Coronary artery (tissue), 2 donors: ENCODE measurements at regions not wholly inside any gene's neighbourhood (a gene's known extent, or its start where the extent isn't known, plus 50 kb on each side); places are given as distances from the start of the nearest gene placed in this dataset.

ENCODE experiments used
- DNase-seq: peaks from one replicate; pipeline ENCODE4 v3.0.0-alpha.2; 2017; ENCODE audit warnings: low spot score
- H3K27ac ChIP-seq, 2 donors: fragments of 200-600 bp; sonication (generic); one replicate each; pipeline ENCODE4 v1.5.1; 2016 to 2019
- H3K4me3 ChIP-seq: fragments of 200-600 bp; sonication (generic); 2 replicates; pipeline ENCODE4 v1.5.1; 2016; ENCODE audit warnings: mild to moderate bottlenecking, moderate library complexity
- CTCF ChIP-seq: fragments of 200-600 bp; sonication (generic); IDR thresholded peaks from one replicate; pipeline ENCODE4 v1.5.1; 2019; ENCODE audit warnings: antibody characterized with exemption

DNA sequence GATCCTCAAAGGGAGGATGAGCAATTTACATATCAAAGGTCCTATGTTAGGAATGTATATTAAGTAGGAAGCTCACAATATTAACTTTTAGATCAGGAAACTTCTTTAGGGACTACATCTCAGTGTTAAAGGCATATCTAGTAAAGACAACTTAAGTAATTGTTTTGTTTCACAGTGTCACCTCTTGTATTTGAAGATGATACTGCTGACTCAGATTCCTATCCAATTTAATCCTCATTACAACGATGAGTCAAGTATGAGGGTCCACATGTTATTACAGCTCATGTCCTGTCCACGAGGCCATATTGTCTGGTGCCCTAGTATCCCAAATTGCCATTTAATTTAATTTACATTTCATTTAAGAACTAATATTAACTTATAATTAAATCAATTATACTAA is 523.9 kb downstream of the CCDC85A start:
- no peak for TF ChIP-seq CTCF
- no peak for DNase-seq
- Histone ChIP-seq H3K27ac (no peak overlapping the region), H3K4me3 (no peak overlapping the region)

DNA sequence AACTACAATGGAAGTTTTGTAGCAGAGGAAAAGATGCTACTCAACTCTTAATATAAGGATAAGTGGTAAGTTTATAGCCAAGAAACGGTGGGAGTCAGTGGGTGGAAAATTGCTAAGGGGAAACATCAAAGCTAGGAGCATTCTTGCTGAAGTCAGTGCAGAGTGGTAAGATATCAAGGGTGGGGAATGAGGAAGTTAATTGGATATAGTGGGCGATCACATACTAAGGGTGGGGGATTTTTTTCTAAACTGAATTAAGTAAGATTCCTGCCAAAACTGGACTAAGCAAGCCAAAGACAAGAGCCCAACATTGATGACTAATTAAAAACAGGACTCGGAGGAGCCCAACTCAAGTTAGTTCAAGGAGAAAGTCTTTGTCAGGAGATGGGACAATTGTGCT is 525.4 kb downstream of the CCDC85A start:
- no peak for TF ChIP-seq CTCF
- no peak overlapping the region for H3K4me3 ChIP-seq
- DNase-seq: no peak
- no peak overlapping the region for H3K27ac ChIP-seq

DNA sequence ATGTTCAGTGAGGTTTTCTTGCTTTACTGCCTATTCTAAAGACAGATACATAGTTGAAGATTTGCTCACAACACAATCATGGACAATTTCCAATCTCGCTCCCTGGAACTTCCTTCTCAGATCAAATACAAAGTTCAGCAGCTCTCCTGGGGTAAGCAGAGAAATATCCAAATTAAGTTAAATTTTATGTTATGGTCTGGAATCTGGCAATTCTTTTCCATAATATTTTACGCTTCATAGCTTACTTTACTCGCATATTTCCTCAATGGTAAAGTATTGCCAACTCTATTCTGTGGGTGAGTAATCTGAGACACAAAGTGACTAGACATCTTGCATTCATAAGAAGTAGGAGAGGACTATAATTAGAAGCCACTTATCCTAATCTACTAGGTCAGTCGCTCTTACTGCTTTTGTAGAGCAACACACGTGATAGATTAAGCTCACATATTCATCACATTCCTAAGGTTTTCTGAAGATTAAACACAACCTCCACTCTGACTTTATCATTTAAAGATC is 529.4 kb downstream of the CCDC85A start:
- TF ChIP-seq CTCF: no peak
- Histone ChIP-seq H3K27ac (no peak overlapping the region), H3K4me3 (no peak overlapping the region)
- no peak for DNase-seq

GRCh38 chr2:56713978-56714377 is 530.2 kb downstream of the CCDC85A start:
- no peak overlapping the region for H3K27ac ChIP-seq
- TF ChIP-seq CTCF: no peak
- DNase-seq: no peak
- H3K4me3 ChIP-seq: no peak overlapping the region

DNA sequence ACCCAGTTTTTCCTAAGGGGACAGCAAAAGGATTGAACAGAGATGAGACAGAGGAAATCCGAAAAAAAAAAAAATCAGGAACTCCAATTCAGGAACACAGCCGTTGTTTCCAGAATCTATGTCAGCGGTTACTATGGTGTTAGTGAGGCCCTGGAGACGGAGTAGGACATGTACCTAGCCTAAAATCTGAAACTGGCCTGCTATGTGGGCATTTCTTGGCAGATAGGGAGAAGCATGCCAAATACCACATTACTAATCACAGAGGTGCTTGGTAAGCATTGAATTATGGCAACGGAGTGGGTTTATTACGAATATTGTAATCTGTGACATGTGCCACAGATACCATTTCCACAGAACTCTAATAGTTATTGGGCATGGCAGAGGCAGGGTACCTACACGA is 530.6 kb downstream of the CCDC85A start:
- no peak overlapping the region for H3K4me3 ChIP-seq
- no peak overlapping the region for H3K27ac ChIP-seq
- no peak for TF ChIP-seq CTCF
- DNase-seq: no peak

DNA sequence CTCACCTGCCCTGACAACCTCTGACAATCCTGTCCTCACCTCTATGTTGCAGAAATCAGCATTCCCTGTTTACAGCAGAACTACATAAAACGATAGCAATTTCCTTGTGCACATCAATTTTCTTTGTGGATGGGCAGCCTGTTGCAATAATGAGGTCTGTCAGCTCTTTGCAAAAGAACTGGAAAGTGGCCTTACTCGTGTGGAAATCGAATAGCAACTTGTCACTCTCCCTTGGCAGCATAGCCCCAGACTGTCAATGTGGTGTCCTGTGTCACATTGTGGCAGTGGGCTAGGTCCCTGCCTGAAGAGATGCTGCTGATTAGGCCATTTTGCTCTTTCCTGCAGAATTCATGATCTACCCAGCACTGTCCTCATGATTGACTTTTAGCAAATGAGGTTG is 531.9 kb downstream of the CCDC85A start:
- no peak overlapping the region for H3K4me3 ChIP-seq
- no peak for DNase-seq
- H3K27ac ChIP-seq: no peak overlapping the region
- no peak for TF ChIP-seq CTCF

DNA sequence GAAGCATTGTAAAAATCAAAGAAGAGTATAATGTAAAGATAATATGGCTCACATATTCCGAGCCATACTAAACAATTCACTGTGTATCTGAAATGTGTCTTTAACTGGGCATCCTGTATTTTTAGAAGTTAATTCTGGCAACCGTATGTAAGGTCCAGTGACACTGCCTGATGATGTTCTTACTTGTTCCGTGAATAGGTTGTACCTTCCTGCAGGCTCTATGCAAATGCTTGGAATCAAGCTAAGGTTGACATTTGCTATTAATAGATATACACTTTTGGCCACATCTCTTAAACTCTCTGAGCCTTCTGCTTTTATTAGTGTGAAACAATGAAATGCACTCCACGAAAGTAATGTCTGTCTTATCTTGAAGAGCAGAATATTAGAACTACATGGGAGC is 534.6 kb downstream of the CCDC85A start:
- no peak for DNase-seq
- H3K27ac ChIP-seq: no peak overlapping the region

More for the DNA sequence above, 534.6 kb downstream of the CCDC85A start:
- TF ChIP-seq CTCF: no peak
- H3K4me3 ChIP-seq: no peak overlapping the region
